K562 (cell line): ENCODE measurements at regions not wholly inside any gene's neighbourhood (a gene's known extent, or its start where the extent isn't known, plus 50 kb on each side); places are given as distances from the start of the nearest gene placed in this dataset.

Experiments used
- BRD9 ChIP-seq: fragments of 450-650 bp; IDR thresholded peaks from 2 replicates; pipeline ENCODE4 v1.6.1; 2018; ENCODE audit warnings: low read depth; ENCODE audit not compliant: partially characterized antibody
- CEBPB ChIP-seq: fragments of 450-650 bp; IDR thresholded peaks from 2 replicates; pipeline ENCODE4 v1.6.1; 2016; ENCODE audit warnings: missing genetic modification characterization, missing compliant biosample characterization
- EP300 ChIP-seq: IDR thresholded peaks from 2 replicates; pipeline ENCODE4 v1.6.1; 2012; ENCODE audit warnings: low read length, improper control_type of control experiment
- FOXK1 ChIP-seq: sonication (generic); formaldehyde crosslinking; IDR thresholded peaks from 2 replicates; pipeline ENCODE4 v1.8.0; 2022; ENCODE audit warnings: missing genetic modification reagents, mild to moderate bottlenecking, borderline replicate concordance
- HDGF ChIP-seq: fragments of 450-650 bp; IDR thresholded peaks from 2 replicates; pipeline ENCODE4 v1.6.1; 2016
- NR4A1 ChIP-seq, 2 experiments: fragments of 250-450 bp in 1 of 2; fragments of 450-650 bp in 1 of 2; sonication (Bioruptor Pico) in 1 of 2; IDR thresholded peaks; 2 replicates each; pipeline versions ENCODE4 v1.4.0 to v1.6.1; 2016 to 2020; ENCODE audit warnings: mild to moderate bottlenecking in 2 of 2, missing compliant biosample characterization in 1 of 2, missing genetic modification characterization in 1 of 2, moderate library complexity in 1 of 2
- RAD21 ChIP-seq, 2 experiments: fragments of 250-450 bp in 1 of 2; fragments of 450-650 bp in 1 of 2; sonication (Bioruptor Pico) in 1 of 2; formaldehyde crosslinking in 1 of 2; IDR thresholded peaks in 1 of 2; conservative IDR thresholded peaks in 1 of 2; 2 replicates each; pipeline versions ENCODE4 v1.4.0 to v1.8.0; 2020 to 2022; ENCODE audit warnings: mild to moderate bottlenecking in 2 of 2, moderate library complexity in 1 of 2
- RBM39 ChIP-seq: fragments of 200-400 bp; formaldehyde crosslinking; optimal IDR thresholded peaks from 2 replicates; pipeline ENCODE3; 2018; ENCODE audit warnings: low read depth, low read length
- ZNF263 ChIP-seq: sonication (generic); formaldehyde crosslinking; IDR thresholded peaks from 2 replicates; pipeline ENCODE4 v1.8.0; 2022; ENCODE audit warnings: mild to moderate bottlenecking, missing genetic modification reagents, borderline replicate concordance

- TF ChIP-seq NR4A1 (CRISPR knock-in tag; IDR thresholded peaks at IDR 0.05) (no peak), NR4A1 (tag; IDR thresholded peaks at IDR 0.05) (no peak), CEBPB (tag) (no peak), FOXK1 (CRISPR knock-in tag) (no peak), HDGF (no peak), BRD9 (no peak), ZNF263 (CRISPR knock-in tag) (no peak), RAD21 (CRISPR knock-in tag; conservative IDR thresholded peaks at IDR 0.05 in 1 of 2, IDR thresholded peaks at IDR 0.05 in 1 of 2) (no peak), RBM39 (no peak), EP300 (no peak)
Measured at GRCh38 chr20:55390791-55391190, 614.5 kb downstream of the CBLN4 start.
